HL-60 (cell line): ENCODE measurements at regions not wholly inside any gene's neighbourhood (a gene's known extent, or its start where the extent isn't known, plus 50 kb on each side); places are given as distances from the start of the nearest gene placed in this dataset.

Source experiments
- DNase-seq, 2 experiments: peaks; one replicate each; pipeline ENCODE4 v3.0.0-alpha.2; 2010 to 2020; ENCODE audit warnings: low read depth in 1 of 2, low spot score in 1 of 2
- H3K27ac ChIP-seq: fragments of 250-450 bp; sonication (Bioruptor Pico); replicated peaks from 2 replicates; pipeline ENCODE4 v1.5.1; 2020; ENCODE audit warnings: mild to moderate bottlenecking, moderate library complexity
- H3K27me3 ChIP-seq: fragments of 250-450 bp; sonication (Bioruptor Pico); 2 replicates; pipeline ENCODE4 v1.5.1; 2021; ENCODE audit warnings: mild to moderate bottlenecking, moderate library complexity; ENCODE audit not compliant: insufficient read depth, poor library complexity, severe bottlenecking
- H3K4me3 ChIP-seq: replicated peaks from 2 replicates; pipeline ENCODE4 v1.5.1; 2011; ENCODE audit warnings: mild to moderate bottlenecking, control low read depth, low read length; ENCODE audit not compliant: insufficient read depth
- GABPA ChIP-seq: IDR thresholded peaks from 2 replicates; pipeline ENCODE4 v1.6.1; 2012; ENCODE audit warnings: low read depth
- POLR2AphosphoS5 ChIP-seq: IDR thresholded peaks from 2 replicates; pipeline ENCODE4 v1.6.1; 2012; ENCODE audit warnings: low read depth
- REST ChIP-seq: IDR thresholded peaks from 2 replicates; pipeline ENCODE4 v1.6.1; 2012; ENCODE audit warnings: low read depth; ENCODE audit not compliant: insufficient replicate concordance
- SPI1 ChIP-seq: IDR thresholded peaks from 2 replicates; pipeline ENCODE4 v1.6.1; 2012; ENCODE audit warnings: low read depth, mild to moderate bottlenecking, borderline replicate concordance
- TF ChIP-seq, protein P1 (sequence below): IDR thresholded peaks from one replicate; pipeline ENCODE4 v1.5.1; 2011; ENCODE audit warnings: low read length, control low read depth, inconsistent platforms; ENCODE audit not compliant: insufficient read depth

GRCh38 chr13:31901985-31902384, 129.6 kb upstream of the FRY start:
- no peak overlapping the region for H3K4me3 ChIP-seq
- DNase-seq = no peak
- no peak for TF ChIP-seq REST
- TF ChIP-seq, protein P1, sequence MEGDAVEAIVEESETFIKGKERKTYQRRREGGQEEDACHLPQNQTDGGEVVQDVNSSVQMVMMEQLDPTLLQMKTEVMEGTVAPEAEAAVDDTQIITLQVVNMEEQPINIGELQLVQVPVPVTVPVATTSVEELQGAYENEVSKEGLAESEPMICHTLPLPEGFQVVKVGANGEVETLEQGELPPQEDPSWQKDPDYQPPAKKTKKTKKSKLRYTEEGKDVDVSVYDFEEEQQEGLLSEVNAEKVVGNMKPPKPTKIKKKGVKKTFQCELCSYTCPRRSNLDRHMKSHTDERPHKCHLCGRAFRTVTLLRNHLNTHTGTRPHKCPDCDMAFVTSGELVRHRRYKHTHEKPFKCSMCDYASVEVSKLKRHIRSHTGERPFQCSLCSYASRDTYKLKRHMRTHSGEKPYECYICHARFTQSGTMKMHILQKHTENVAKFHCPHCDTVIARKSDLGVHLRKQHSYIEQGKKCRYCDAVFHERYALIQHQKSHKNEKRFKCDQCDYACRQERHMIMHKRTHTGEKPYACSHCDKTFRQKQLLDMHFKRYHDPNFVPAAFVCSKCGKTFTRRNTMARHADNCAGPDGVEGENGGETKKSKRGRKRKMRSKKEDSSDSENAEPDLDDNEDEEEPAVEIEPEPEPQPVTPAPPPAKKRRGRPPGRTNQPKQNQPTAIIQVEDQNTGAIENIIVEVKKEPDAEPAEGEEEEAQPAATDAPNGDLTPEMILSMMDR = no peak
- TF ChIP-seq POLR2AphosphoS5 = no peak
- TF ChIP-seq GABPA = no peak
- TF ChIP-seq SPI1 = no peak
- no peak overlapping the region for H3K27ac ChIP-seq
- H3K27me3 ChIP-seq = no peaks in the 10 kb centered on the region

- Histone ChIP-seq H3K27ac (no peak overlapping the region), H3K27me3 (no peaks in the 10 kb centered on the region), H3K4me3 (no peak overlapping the region)
- TF ChIP-seq, protein P1 = no peak
- no peak for TF ChIP-seq POLR2AphosphoS5
- TF ChIP-seq GABPA = no peak
- TF ChIP-seq SPI1 = no peak
- no peak for TF ChIP-seq REST
- no peak for DNase-seq
Observed at GRCh38 chr13:31903111-31903815, 128.3 kb upstream of the FRY start.

- Histone ChIP-seq H3K27me3 (no peaks in the 10 kb centered on the region), H3K4me3 (no peak overlapping the region), H3K27ac (no peak overlapping the region)
- DNase-seq = no peak
- TF ChIP-seq GABPA (no peak), POLR2AphosphoS5 (no peak), SPI1 (no peak), REST (no peak)
- TF ChIP-seq, protein P1 = no peak
Observed at GRCh38 chr13:31904941-31905824, 126.4 kb upstream of the FRY start.
